ENCODE measurements at regions not wholly inside any gene's neighbourhood (a gene's known extent, or its start where the extent isn't known, plus 50 kb on each side); places are given as distances from the start of the nearest gene placed in this dataset.

GRCh38 chr10:121288864-121289661 is 309.2 kb downstream of the FGFR2 start:
- H3K4me3 ChIP-seq (ENCODE audit: low read depth, low read length) = no peak overlapping the region
- DNase-seq (ENCODE audit: low read depth) = no peak
- TF ChIP-seq POLR2A (IDR thresholded peaks at IDR 0.05; ENCODE audit: extremely low read depth, insufficient read length) = no peak
- TF ChIP-seq, protein P1, sequence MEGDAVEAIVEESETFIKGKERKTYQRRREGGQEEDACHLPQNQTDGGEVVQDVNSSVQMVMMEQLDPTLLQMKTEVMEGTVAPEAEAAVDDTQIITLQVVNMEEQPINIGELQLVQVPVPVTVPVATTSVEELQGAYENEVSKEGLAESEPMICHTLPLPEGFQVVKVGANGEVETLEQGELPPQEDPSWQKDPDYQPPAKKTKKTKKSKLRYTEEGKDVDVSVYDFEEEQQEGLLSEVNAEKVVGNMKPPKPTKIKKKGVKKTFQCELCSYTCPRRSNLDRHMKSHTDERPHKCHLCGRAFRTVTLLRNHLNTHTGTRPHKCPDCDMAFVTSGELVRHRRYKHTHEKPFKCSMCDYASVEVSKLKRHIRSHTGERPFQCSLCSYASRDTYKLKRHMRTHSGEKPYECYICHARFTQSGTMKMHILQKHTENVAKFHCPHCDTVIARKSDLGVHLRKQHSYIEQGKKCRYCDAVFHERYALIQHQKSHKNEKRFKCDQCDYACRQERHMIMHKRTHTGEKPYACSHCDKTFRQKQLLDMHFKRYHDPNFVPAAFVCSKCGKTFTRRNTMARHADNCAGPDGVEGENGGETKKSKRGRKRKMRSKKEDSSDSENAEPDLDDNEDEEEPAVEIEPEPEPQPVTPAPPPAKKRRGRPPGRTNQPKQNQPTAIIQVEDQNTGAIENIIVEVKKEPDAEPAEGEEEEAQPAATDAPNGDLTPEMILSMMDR (IDR thresholded peaks at IDR 0.05; ENCODE audit: low read depth, low read length) = no peak
- TF ChIP-seq MYC (IDR thresholded peaks at IDR 0.05; ENCODE audit: low read depth, low read length) = no peak
- TF ChIP-seq, protein P2, sequence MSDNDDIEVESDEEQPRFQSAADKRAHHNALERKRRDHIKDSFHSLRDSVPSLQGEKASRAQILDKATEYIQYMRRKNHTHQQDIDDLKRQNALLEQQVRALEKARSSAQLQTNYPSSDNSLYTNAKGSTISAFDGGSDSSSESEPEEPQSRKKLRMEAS (IDR thresholded peaks at IDR 0.05; ENCODE audit: low read depth, low read length) = no peak

DNA sequence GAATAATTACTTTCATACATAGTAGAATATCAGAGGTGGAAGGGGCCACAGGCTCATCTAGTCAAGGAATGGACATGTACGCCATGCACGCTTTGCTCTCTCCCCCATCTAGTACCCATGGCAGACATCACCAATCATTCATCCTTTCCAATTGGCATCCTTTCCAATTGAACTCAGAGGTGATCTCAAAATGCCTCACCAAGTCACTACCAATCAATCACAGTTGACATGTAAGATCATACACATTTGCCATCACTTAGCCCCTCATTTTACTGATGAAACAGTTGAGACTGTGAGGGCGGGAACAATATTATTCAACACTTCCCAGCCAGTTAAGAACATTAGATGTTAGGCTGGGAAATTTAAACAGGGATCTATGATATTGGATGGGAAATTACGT is 308.4 kb downstream of the FGFR2 start:
- DNase-seq (ENCODE audit: low read depth) = no peak
- no peak overlapping the region for H3K4me3 ChIP-seq (ENCODE audit: low read depth, low read length)
- TF ChIP-seq, protein P1 (IDR thresholded peaks at IDR 0.05; ENCODE audit: low read depth, low read length) = no peak
- TF ChIP-seq, protein P2 (IDR thresholded peaks at IDR 0.05; ENCODE audit: low read depth, low read length) = no peak
- no peak for TF ChIP-seq MYC (IDR thresholded peaks at IDR 0.05; ENCODE audit: low read depth, low read length)
- no peak for TF ChIP-seq POLR2A (IDR thresholded peaks at IDR 0.05; ENCODE audit: extremely low read depth, insufficient read length)

GRCh38 chr10:121290674-121291073 is 307.6 kb downstream of the FGFR2 start:
- H3K4me3 ChIP-seq (ENCODE audit: low read depth, low read length) = no peak overlapping the region
- DNase-seq (ENCODE audit: low read depth) = no peak
- TF ChIP-seq, protein P1 (IDR thresholded peaks at IDR 0.05; ENCODE audit: low read depth, low read length) = no peak
- TF ChIP-seq MYC (IDR thresholded peaks at IDR 0.05; ENCODE audit: low read depth, low read length) (no peak), POLR2A (IDR thresholded peaks at IDR 0.05; ENCODE audit: extremely low read depth, insufficient read length) (no peak)
- TF ChIP-seq, protein P2 (IDR thresholded peaks at IDR 0.05; ENCODE audit: low read depth, low read length) = no peak

DNA sequence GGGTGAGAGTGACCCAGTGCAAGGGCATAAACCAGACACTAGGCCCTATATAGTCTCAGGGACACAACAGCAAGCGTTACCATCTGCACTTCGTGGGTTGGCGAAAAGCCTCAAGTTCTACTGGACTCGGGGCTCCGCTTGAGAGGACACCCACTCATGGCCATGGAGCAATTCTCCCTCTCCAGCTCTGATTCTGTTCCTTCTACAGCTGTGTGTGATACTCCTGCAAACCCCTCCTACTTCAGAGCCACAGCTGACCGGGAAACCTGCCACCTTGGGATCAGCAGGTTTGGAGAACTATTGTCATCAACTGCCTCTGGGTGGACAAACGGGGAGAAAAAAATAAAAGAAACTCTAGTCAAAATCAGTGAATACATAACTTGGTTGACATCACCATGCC is 306.9 kb downstream of the FGFR2 start:
- no peak for DNase-seq (ENCODE audit: low read depth)
- H3K4me3 ChIP-seq (ENCODE audit: low read depth, low read length) = no peak overlapping the region
- TF ChIP-seq, protein P1 (IDR thresholded peaks at IDR 0.05; ENCODE audit: low read depth, low read length) = no peak
- TF ChIP-seq, protein P2 (IDR thresholded peaks at IDR 0.05; ENCODE audit: low read depth, low read length) = no peak
- TF ChIP-seq MYC (IDR thresholded peaks at IDR 0.05; ENCODE audit: low read depth, low read length) = no peak
- no peak for TF ChIP-seq POLR2A (IDR thresholded peaks at IDR 0.05; ENCODE audit: extremely low read depth, insufficient read length)

DNA sequence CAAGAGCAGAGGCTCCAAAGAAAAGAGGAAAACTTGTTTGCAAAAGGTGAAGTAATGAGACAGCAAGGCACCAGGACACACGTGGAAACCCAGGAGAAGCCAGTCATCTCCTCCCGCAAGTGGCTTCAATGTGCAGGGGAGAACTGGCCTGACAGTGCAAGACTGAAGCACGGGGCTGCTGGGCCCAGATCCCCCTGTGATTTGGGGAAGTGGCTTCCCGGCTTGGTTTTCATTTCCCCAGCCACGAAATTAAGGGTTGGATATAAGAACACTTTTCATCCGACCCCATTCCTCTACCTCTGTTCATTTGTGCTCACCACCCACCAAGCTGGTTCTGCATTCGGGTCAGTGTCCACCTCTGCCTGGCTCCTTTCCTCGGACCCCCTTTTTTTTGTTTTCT is 306.4 kb downstream of the FGFR2 start:
- DNase-seq (ENCODE audit: low read depth) = peak; percentile 7
- TF ChIP-seq, protein P2 (IDR thresholded peaks at IDR 0.05; ENCODE audit: low read depth, low read length) = no peak
- TF ChIP-seq, protein P1 (IDR thresholded peaks at IDR 0.05; ENCODE audit: low read depth, low read length) = no peak
- TF ChIP-seq MYC (IDR thresholded peaks at IDR 0.05; ENCODE audit: low read depth, low read length) = no peak
- no peak for TF ChIP-seq POLR2A (IDR thresholded peaks at IDR 0.05; ENCODE audit: extremely low read depth, insufficient read length)
- no peak overlapping the region for H3K4me3 ChIP-seq (ENCODE audit: low read depth, low read length)
